ENCODE measurements at regions not wholly inside any gene's neighbourhood (a gene's known extent, or its start where the extent isn't known, plus 50 kb on each side); places are given as distances from the start of the nearest gene placed in this dataset.
"Not testable (repeated sequence)": the region's sequence is repeated elsewhere in the genome, so short reads cannot be mapped to it uniquely, and the experiment has no call there.

GRCh38 chr6:11403035-11403601 is 134.4 kb upstream of the TMEM170B start:
- no peak for DNase-seq

DNA sequence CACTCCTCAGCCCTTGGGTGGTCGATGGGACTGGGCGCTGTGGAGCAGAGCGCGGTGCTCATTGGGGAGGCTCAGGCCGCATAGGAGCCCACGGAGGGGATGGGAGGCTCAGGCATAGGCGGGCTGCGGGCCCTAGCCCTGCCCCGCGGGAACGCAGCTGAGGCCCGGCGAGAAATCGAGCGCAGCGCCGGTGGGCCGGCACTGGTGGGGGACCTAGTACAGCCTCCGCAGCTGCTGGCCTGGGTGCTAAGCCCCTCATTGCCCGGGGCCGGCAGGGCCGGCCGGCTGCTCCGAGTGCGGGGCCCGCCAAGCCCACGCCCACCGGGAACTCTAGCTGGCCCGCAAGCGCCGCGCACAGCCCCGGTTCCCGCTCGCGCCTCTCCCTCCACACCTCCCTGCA is 135.0 kb upstream of the TMEM170B start:
- DNase-seq, result not testable (repeated sequence)

- DNase-seq, result not testable (repeated sequence)
Observed at GRCh38 chr6:11401954-11402353, 135.6 kb upstream of the TMEM170B start.

GRCh38 chr6:11398451-11399326 is 138.9 kb upstream of the TMEM170B start:
- no peak for DNase-seq

GRCh38 chr6:11397622-11398450 is 139.7 kb upstream of the TMEM170B start:
- no peak for DNase-seq

DNA sequence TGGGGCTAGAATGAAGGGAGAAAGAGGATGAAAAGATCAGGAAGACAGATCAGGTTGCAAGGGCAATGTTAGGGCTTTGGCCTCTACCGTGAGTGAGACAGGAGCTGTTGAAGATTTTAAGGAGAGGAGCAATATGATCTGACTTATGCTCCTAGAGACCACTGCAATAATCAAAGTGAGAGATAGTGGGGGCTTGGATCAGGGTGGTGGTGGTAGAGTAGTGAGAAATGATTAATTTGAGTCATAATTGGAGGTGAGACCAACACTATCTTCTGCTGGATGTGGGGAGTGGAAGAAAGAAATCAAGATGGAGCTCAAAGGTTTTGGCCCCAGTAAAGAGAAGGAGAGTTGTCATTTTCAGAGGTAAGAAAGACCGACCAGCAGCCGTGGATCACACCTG is 140.7 kb upstream of the TMEM170B start:
- DNase-seq, result no peak

DNA sequence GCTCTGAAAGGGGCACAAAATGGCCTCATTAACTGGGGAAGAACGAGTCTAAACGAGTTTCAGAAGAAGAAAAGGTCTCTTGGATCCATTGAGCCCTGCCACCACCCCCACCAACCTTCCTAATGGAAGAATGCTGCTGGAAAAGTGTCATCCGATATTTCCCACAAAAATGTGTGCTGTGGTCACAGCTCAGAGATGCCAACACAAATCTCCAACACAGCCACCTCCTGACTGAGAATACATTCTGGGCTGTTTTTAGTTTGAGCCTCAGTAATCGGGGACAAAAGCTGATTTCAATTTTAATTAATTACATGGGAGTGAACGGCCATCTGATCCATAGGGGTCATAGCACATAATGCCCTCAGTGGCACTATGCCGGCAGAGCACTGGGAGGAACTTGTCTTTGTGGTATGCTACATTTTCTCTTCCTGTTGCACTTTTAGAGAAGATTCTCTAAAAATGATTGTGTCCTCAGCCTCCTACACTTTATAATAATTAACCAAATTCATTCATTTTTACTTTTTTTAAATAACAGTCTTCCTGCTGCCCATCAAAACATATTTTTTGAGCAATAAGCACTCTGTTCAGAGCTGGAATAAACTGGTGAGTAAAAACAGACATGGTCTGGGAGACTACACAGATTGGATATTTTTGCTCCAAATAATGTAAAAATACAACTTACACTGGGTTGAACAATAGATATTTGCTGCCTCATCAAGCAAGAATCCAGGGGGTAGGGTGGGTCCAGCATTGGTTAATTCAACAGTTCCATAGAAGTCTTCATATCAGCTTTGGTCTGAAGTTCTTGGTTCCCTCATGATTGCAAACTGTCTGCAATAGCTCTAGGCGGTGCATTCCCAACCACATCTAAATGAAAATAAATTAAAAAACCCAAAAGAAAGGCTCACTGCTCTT is 143.6 kb upstream of the TMEM170B start:
- no peak for DNase-seq

DNA sequence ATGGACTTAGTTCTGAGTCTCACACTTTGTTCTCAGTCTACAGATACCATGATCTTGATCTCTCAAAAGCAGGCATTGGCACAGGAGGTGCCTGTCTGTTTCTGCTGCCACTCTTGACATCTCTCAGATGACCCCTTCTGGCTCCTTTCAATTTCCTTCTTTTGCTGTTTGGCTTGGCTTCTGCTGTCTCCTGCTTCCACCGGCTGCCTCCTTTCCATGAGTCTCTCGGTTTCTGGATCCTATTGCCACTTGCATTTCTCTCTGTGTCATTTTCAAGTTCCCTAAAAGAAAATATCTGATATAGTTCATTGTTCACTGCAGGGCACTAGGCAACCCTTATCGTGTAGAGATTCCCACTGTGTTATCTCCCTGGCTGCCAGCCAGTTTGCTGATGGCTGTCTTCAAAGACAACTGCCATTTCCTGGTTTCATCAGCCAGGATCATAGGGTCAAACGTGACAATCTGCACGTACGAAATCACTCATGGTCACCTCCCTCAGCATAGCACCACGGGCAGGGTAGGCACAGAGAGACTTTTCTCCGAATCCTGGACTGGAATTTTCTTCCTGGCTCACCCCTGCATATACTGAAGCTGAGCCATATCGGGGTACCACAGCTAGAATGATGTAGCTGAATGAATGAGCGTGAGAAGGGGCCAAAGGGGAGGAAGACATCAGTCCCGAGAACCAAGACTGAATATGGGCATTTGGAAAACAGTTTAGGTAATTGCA is 144.6 kb upstream of the TMEM170B start:
- DNase-seq, result no peak

- DNase-seq, result no peak
Observed at GRCh38 chr6:11391934-11392777, 145.4 kb upstream of the TMEM170B start.

GRCh38 chr6:11389977-11390376 is 147.6 kb upstream of the TMEM170B start:
- DNase-seq, result no peak

DNA sequence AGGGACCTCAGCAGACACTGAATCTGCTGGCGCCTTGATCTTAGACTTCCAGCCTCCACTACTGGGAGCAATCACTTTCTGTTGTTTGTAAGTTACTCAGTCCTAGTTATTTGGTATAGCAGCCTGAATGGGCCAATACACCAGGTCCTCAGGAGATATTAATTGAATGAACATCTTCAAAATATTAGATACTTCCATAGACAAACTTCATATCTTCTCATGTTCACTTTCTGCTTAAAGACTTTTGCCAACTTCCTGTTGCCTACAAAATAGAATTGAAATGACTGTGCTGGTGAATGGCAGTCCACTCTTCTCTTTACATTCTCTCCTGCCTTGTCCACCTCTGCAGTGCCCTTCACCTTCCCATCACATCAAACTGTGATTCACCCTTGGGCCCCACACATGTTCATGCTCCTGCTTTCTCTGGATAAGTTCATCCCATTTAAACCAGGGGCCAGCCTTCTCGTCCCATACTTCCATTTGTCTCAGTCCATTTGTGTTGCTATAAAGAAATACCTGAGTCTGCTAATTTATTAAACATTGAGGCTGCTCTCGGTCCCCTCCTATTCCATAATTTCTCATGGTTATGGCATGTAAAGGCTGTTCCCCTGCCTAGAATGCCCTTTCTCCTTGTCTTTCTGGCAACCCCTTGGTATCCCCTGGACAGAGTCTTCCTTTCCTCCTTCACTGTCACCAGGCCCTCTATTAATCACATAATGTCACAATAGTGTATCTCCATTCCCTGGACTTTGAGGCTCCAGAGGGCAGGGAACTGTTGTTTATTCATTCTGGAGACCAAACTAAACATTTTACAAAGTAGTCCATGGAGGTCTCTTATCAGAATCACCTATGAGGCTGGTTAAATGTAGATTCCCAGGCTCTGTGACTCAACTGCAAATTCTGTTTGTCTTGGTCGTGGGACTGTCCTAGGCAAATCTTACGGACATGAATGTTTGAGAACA is 148.3 kb upstream of the TMEM170B start:
- DNase-seq, result no peak

DNA sequence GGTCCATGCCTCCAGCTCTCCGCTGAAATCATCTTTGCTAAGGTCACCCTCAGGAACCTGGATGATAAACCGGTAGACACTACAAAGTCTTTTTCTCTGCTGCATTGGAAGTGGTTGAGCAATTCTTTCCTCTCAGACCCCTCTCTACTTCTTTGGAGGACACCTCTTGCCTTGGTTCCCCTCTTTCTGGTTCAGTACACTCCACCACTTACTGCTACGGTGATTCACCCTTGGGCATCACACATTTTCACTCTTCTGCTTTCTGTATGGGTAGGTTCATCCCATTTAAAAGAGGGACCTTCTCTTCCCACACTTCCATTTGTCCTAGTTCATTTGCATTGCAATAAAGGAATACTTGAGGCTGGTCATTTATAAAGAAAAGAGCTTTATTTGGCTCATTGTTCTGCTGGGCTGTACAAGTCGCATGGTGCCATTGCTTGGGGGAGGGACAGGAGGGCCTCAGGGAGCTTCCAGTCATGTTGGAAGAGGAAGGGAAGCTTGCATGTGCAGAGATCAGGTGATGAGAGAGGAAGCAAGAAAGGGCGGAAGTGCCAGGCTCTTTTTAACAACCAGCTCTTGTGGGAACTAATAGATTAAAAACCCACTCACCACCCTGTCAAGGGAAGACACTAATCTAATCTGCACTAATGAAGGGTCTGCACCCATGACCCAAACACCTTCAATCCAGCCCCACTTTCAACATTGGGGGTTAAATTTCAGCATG is 149.7 kb upstream of the TMEM170B start:
- no peak for DNase-seq

GRCh38 chr6:11386726-11387125 is 150.8 kb upstream of the TMEM170B start:
- no peak for DNase-seq

- no peak for DNase-seq
Observed at GRCh38 chr6:11386323-11386722, 151.2 kb upstream of the TMEM170B start.

DNA sequence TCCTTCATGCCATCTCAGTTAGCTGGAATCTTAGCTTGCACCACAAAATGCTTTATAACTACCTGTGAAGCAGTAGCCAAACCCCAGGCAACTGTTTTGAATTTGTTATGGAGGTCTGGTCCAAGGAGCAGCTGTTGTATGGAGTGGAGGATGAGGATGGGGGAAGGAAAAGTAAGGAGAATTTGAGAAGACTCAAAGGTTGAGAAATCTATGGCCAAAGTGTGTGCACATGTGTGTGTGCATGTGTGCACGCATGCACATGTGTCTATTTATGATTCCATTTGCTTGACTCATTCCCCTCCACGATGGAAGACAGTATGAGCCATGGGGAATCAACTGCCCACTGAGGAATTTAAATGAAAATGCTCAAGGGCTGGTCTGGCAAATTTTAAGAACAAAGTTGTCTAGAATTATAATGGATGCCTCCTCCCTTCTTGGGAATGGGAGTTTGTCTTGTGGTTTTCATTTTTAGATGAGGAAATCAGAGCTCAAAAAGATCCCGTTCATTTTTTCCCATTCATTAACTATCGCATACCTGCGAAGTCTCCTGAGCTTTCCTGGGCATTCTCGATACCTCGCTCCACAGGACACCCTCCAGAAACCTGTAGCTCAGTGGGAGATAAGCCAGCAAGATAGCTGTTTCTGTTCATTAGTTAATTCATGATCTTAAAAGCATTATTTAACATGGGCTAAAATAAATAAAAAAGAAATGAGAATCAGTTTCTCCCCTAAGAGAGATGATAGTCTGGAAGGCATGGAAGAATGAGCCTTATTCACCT is 152.3 kb upstream of the NEDD9 start:
- no peak for DNase-seq

- DNase-seq, result no peak
Observed at GRCh38 chr6:11381801-11382513, 149.5 kb upstream of the NEDD9 start.
